Mesothelial cell of epicardium (in vitro differentiated cells): ENCODE measurements at regions not wholly inside any gene's neighbourhood (a gene's known extent, or its start where the extent isn't known, plus 50 kb on each side); places are given as distances from the start of the nearest gene placed in this dataset.

Source experiments
- DNase-seq, 2 experiments: peaks; one replicate each; pipeline ENCODE4 v3.0.0; 2021; ENCODE audit warnings: low spot score in 2 of 2; ENCODE audit not compliant: unreplicated experiment in 2 of 2
- H3K27ac Mint-ChIP-seq: 2 replicates; pipeline ENCODE4 v1.8.0; 2021; ENCODE audit warnings: mixed read lengths
- H3K27me3 Mint-ChIP-seq: 2 replicates; pipeline ENCODE4 v1.8.0; 2021; ENCODE audit warnings: low read depth, mixed read lengths
- H3K36me3 Mint-ChIP-seq: 2 replicates; pipeline ENCODE4 v1.8.0; 2021; ENCODE audit warnings: mixed read lengths
- H3K4me1 Mint-ChIP-seq: 2 replicates; pipeline ENCODE4 v1.8.0; 2021; ENCODE audit warnings: mixed read lengths
- H3K4me3 Mint-ChIP-seq: 2 replicates; pipeline ENCODE4 v1.8.0; 2021; ENCODE audit warnings: mild to moderate bottlenecking, moderate library complexity, mixed read lengths
- H3K9me3 Mint-ChIP-seq: 2 replicates; pipeline ENCODE4 v1.8.0; 2021; ENCODE audit warnings: mixed read lengths
- TF ChIP-seq, protein P1 (sequence below): fragments of 200-600 bp; sonication (generic); IDR thresholded peaks from one replicate; pipeline ENCODE4 v1.5.0; 2021; ENCODE audit warnings: antibody characterized with exemption; ENCODE audit not compliant: unreplicated experiment

DNA sequence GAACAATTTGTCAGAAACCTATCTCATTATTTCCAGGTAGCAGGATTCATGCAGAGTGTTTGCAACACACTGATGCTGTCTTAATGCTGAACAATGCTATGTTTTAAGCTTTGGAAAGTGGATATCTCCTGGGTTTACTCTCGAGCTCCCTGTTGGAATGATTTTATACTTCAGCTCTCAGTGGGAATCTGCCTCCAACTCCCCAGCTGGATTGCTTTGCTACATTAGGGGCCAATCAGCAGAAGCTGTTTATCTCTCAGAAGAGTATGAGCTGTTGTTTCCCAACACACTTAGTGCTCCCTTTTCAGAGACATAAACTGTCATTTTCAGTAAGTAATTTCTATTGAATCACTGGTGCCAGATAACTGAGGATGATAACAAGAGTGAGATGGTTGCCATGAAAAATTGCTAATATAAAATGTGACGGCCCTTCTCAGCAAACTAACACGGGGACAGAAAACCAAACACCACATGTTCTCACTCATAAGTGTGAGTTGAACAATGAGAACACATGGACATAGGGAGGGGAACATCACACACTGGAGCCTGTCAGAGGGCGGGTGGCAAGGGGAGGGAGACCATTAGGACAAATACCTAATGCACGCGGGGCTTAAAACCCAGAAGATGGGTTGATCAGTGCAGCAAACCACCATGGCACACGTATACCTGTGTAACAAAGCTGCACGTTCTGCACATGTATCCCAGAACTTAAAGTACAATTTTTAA lies 265.9 kb upstream of the RUNX1 start:
- Mint-ChIP-seq H3K4me1 (peaks cover 5% of the 10 kb centered on the region), H3K27ac (no peak overlapping the region), H3K9me3 (no peaks in the 10 kb centered on the region), H3K27me3 (no peaks in the 10 kb centered on the region), H3K36me3 (no peaks in the 10 kb centered on the region), H3K4me3 (no peak overlapping the region)
- no peak for DNase-seq
- TF ChIP-seq, protein P1, sequence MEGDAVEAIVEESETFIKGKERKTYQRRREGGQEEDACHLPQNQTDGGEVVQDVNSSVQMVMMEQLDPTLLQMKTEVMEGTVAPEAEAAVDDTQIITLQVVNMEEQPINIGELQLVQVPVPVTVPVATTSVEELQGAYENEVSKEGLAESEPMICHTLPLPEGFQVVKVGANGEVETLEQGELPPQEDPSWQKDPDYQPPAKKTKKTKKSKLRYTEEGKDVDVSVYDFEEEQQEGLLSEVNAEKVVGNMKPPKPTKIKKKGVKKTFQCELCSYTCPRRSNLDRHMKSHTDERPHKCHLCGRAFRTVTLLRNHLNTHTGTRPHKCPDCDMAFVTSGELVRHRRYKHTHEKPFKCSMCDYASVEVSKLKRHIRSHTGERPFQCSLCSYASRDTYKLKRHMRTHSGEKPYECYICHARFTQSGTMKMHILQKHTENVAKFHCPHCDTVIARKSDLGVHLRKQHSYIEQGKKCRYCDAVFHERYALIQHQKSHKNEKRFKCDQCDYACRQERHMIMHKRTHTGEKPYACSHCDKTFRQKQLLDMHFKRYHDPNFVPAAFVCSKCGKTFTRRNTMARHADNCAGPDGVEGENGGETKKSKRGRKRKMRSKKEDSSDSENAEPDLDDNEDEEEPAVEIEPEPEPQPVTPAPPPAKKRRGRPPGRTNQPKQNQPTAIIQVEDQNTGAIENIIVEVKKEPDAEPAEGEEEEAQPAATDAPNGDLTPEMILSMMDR, result no peak

DNA sequence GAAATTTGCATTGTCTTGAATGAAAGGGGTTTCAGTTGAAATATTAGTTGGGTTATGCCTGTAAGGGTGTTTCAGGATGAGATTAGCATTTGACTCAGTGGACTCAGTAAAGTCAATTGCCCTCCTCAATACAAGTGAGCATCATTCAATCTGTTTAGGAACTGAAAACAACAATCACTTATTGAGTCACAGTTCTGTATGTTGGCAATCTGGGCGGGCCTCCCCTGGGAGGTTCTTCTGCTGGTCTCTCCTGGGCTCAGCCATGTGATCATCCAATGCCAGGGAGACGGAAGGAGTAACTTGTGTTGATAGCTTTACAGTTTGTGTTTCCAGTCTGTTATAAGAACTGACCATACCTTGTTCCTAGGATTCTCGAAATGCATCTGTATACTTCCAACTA lies 262.9 kb upstream of the RUNX1 start:
- peaks cover 5% of the 10 kb centered on the region for H3K4me1 Mint-ChIP-seq
- TF ChIP-seq, protein P1, result no peak
- H3K36me3 Mint-ChIP-seq, result no peaks in the 10 kb centered on the region
- no peaks in the 10 kb centered on the region for H3K27me3 Mint-ChIP-seq
- no peak overlapping the region for H3K4me3 Mint-ChIP-seq
- DNase-seq, result no peak
- no peak overlapping the region for H3K27ac Mint-ChIP-seq
- peaks cover 13% of the 10 kb centered on the region for H3K9me3 Mint-ChIP-seq

DNA sequence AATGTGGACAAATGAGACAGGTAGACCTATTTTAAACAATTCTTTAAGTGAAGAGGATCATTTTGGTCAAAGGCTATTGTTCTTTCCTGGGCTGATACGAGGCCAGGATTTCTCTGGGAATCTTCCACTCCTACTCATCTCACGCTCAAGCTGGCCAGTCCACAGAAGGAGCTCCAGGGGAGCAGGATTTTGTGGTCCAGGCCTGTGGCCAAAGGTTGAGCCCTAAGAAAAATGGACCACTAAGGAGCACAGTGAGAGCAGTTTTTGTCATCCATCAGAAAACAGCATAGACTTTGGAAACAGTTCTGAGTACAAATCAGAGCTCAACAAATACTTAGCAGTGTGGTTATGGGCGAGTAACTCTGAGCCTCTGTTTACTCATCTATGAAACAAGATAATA lies 260.2 kb upstream of the RUNX1 start:
- DNase-seq, result no peak

DNA sequence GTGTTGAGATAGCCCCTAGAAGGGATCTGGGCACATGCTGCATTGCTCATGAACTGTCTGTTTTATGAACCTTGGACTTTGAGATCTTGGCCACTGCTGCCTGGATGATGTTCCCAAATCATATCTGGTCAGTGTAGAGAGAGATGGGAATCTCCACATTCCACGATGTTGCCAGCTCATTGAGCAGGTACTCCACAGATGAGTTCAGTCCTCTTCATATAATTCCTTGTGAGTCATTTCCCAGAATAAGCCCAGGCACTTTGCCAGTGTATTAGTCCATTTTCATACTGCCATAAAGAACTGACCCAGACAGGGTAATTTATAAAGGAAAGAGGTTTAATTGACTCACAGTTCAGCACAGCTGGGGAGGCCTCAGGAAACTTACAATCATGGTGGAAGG lies 254.0 kb upstream of the RUNX1 start:
- Mint-ChIP-seq H3K36me3 (no peaks in the 10 kb centered on the region), H3K9me3 (peaks cover 6% of the 10 kb centered on the region), H3K4me3 (no peak overlapping the region), H3K27ac (no peak overlapping the region), H3K4me1 (no peaks in the 10 kb centered on the region), H3K27me3 (no peaks in the 10 kb centered on the region)
- no peak for DNase-seq
- TF ChIP-seq, protein P1, result no peak

More for the DNA sequence above, 260.2 kb upstream of the RUNX1 start:
- TF ChIP-seq, protein P1, result no peak
- Mint-ChIP-seq H3K4me3 (no peak overlapping the region), H3K36me3 (no peaks in the 10 kb centered on the region), H3K4me1 (no peaks in the 10 kb centered on the region), H3K27me3 (no peaks in the 10 kb centered on the region), H3K9me3 (peaks cover 13% of the 10 kb centered on the region), H3K27ac (no peak overlapping the region)

DNA sequence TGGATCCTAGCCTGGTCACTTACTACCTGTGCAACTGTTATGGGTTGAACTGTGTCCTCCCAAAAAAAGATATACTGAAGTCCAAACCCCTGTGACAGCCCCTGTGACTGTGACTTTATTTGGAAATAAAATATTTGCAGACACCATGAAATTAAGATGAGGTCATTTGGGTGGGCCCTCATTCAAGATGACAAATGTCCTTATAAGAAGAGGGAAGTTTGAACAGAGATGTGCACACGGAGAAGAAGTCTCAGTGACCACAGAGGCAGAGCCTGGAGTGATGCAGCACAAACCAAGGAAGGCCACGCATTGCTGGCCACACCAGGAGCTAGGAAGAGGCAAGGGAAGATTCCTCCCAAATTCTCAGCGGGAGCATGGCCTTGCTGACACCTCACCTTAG lies 249.7 kb upstream of the RUNX1 start:
- DNase-seq, result no peak
- peaks cover 2% of the 10 kb centered on the region for H3K27me3 Mint-ChIP-seq
- H3K4me1 Mint-ChIP-seq, result peaks cover 12% of the 10 kb centered on the region
- H3K4me3 Mint-ChIP-seq, result no peak overlapping the region
- no peak overlapping the region for H3K27ac Mint-ChIP-seq
- H3K36me3 Mint-ChIP-seq, result no peaks in the 10 kb centered on the region
- TF ChIP-seq, protein P1, result no peak
- no peaks in the 10 kb centered on the region for H3K9me3 Mint-ChIP-seq
